GM23338 (cell line): ENCODE measurements at regions not wholly inside any gene's neighbourhood (a gene's known extent, or its start where the extent isn't known, plus 50 kb on each side); places are given as distances from the start of the nearest gene placed in this dataset.

Source experiments
- ATAC-seq: fragments of 200-7000 bp; cut with Tn5 transposase; 3 replicates; pipeline ENCODE4 v1.9.1; 2020
- DNase-seq: peaks from one replicate; pipeline ENCODE4 v3.0.0-alpha.2; 2015; ENCODE audit warnings: low spot score
- H2AFZ ChIP-seq: fragments of 200-600 bp; sonication (generic); 2 replicates; pipeline ENCODE4 v1.8.0; 2016; ENCODE audit warnings: antibody characterized with exemption, mild to moderate bottlenecking, moderate library complexity
- H3F3A ChIP-seq: fragments of 200-600 bp; sonication (generic); replicated peaks from 2 replicates; pipeline ENCODE4 v1.8.0; 2017; ENCODE audit warnings: antibody characterized with exemption, mixed run types, low read depth
- H3K27ac ChIP-seq: fragments of 200-600 bp; sonication (generic); 2 replicates; pipeline ENCODE4 v1.6.1; 2016; ENCODE audit warnings: low read depth
- H3K27me3 ChIP-seq: fragments of 200-600 bp; sonication (generic); 2 replicates; pipeline ENCODE4 v1.8.0; 2016; ENCODE audit warnings: mild to moderate bottlenecking, mixed run types, moderate library complexity; ENCODE audit not compliant: insufficient read depth
- H3K36me3 ChIP-seq: fragments of 200-600 bp; sonication (generic); 2 replicates; pipeline ENCODE4 v1.8.0; 2016; ENCODE audit warnings: mild to moderate bottlenecking; ENCODE audit not compliant: insufficient read depth
- H3K4me1 ChIP-seq: fragments of 200-600 bp; sonication (generic); 2 replicates; pipeline ENCODE4 v1.8.0; 2016; ENCODE audit warnings: mild to moderate bottlenecking, moderate library complexity; ENCODE audit not compliant: insufficient read depth
- H3K4me2 ChIP-seq: fragments of 200-600 bp; sonication (generic); 2 replicates; pipeline ENCODE4 v1.7.1; 2017; ENCODE audit warnings: mixed run types
- H3K4me3 ChIP-seq: fragments of 200-600 bp; sonication (generic); 2 replicates; pipeline ENCODE4 v1.6.1; 2016; ENCODE audit warnings: mixed run types
- H3K79me2 ChIP-seq: fragments of 200-600 bp; sonication (generic); replicated peaks from 2 replicates; pipeline ENCODE4 v1.8.0; 2017; ENCODE audit warnings: mild to moderate bottlenecking; ENCODE audit not compliant: insufficient read depth
- H3K9me2 ChIP-seq: fragments of 200-600 bp; sonication (generic); 2 replicates; pipeline ENCODE4 v1.8.0; 2017; ENCODE audit not compliant: insufficient read depth
- H4K20me1 ChIP-seq: fragments of 200-600 bp; sonication (generic); replicated peaks from 2 replicates; pipeline ENCODE4 v1.8.0; 2017; ENCODE audit warnings: mild to moderate bottlenecking; ENCODE audit not compliant: insufficient read depth
- H3K27ac Mint-ChIP-seq: 2 replicates; pipeline ENCODE4 v1.8.0; 2020; ENCODE audit warnings: inconsistent platforms, mild to moderate bottlenecking, moderate library complexity, mixed read lengths
- H3K27me3 Mint-ChIP-seq: 3 replicates; pipeline ENCODE4 v1.8.0; 2022; ENCODE audit warnings: low read depth, mild to moderate bottlenecking, moderate library complexity, mixed read lengths, inconsistent platforms; ENCODE audit not compliant: insufficient read depth, poor library complexity
- H3K36me3 Mint-ChIP-seq: 3 replicates; pipeline ENCODE4 v1.8.0; 2021; ENCODE audit warnings: low read depth, mild to moderate bottlenecking, inconsistent platforms, moderate library complexity, mixed read lengths
- H3K4me1 Mint-ChIP-seq: 3 replicates; pipeline ENCODE4 v1.8.0; 2020; ENCODE audit warnings: mild to moderate bottlenecking, inconsistent platforms, mixed read lengths
- H3K4me3 Mint-ChIP-seq: 3 replicates; pipeline ENCODE4 v1.8.0; 2021; ENCODE audit warnings: moderate library complexity, mild to moderate bottlenecking, inconsistent platforms, mixed read lengths
- H3K9me3 Mint-ChIP-seq: 3 replicates; pipeline ENCODE4 v1.8.0; 2020; ENCODE audit warnings: moderate library complexity, mild to moderate bottlenecking, inconsistent platforms, mixed read lengths
- CREB1 ChIP-seq: fragments of 250-450 bp; sonication (Bioruptor Pico); IDR thresholded peaks from 2 replicates; pipeline ENCODE4 v1.5.0; 2020; ENCODE audit warnings: low read depth, mild to moderate bottlenecking, moderate library complexity
- CTCF ChIP-seq, 2 experiments: fragments of 200-600 bp in 1 of 2; sonication (generic) in 1 of 2; conservative IDR thresholded peaks; 2 replicates each; pipeline versions ENCODE4 v1.5.1 to v1.6.1; 2016 to 2017; ENCODE audit warnings: antibody characterized with exemption in 2 of 2, low read depth in 2 of 2, mild to moderate bottlenecking in 2 of 2, moderate library complexity in 1 of 2
- ETS1 ChIP-seq: IDR thresholded peaks from 2 replicates; pipeline ENCODE4 v1.6.1; 2016; ENCODE audit warnings: antibody characterized with exemption
- EZH2 ChIP-seq: fragments of 200-600 bp; sonication (generic); IDR thresholded peaks from one replicate; pipeline ENCODE4 v1.8.0; 2017; ENCODE audit warnings: antibody characterized with exemption, mild to moderate bottlenecking, low read depth; ENCODE audit not compliant: unreplicated experiment
- EZH2phosphoT487 ChIP-seq: fragments of 200-600 bp; sonication (generic); IDR thresholded peaks from one replicate; pipeline ENCODE4 v1.8.1; 2018; ENCODE audit warnings: antibody characterized with exemption; ENCODE audit not compliant: unreplicated experiment
- JUNB ChIP-seq: IDR thresholded peaks from one replicate; pipeline ENCODE4 v1.6.1; 2016; ENCODE audit warnings: antibody characterized with exemption; ENCODE audit not compliant: unreplicated experiment
- NANOG ChIP-seq: IDR thresholded peaks from 2 replicates; pipeline ENCODE4 v1.6.1; 2016; ENCODE audit warnings: antibody characterized with exemption, borderline replicate concordance
- POLR2AphosphoS5 ChIP-seq: IDR thresholded peaks from 2 replicates; pipeline ENCODE4 v1.6.1; 2016; ENCODE audit warnings: antibody characterized with exemption, low read depth
- STAT1 ChIP-seq: IDR thresholded peaks from one replicate; pipeline ENCODE4 v1.6.1; 2016; ENCODE audit warnings: antibody characterized with exemption; ENCODE audit not compliant: unreplicated experiment
- ZNF114 ChIP-seq: fragments of 250-450 bp; sonication (Bioruptor Pico); IDR thresholded peaks from 2 replicates; pipeline ENCODE4 v1.5.0; 2020; ENCODE audit warnings: mild to moderate bottlenecking, moderate library complexity
- ZNF331 ChIP-seq: fragments of 250-450 bp; sonication (Bioruptor Pico); IDR thresholded peaks from 2 replicates; pipeline ENCODE4 v1.5.0; 2020; ENCODE audit warnings: low read depth, mild to moderate bottlenecking, moderate library complexity
- ZNF462 ChIP-seq: fragments of 250-450 bp; sonication (Bioruptor Pico); IDR thresholded peaks from 2 replicates; pipeline ENCODE4 v1.5.0; 2020; ENCODE audit warnings: mild to moderate bottlenecking, moderate library complexity

GRCh38 chr1:193763266-193763665 lies 576.9 kb upstream of the B3GALT2 start:
- Mint-ChIP-seq H3K36me3 (no peaks in the 10 kb centered on the region), H3K9me3 (no peaks in the 10 kb centered on the region), H3K4me1 (no peaks in the 10 kb centered on the region), H3K27me3 (no peaks in the 10 kb centered on the region), H3K4me3 (no peak overlapping the region), H3K27ac (no peak overlapping the region)
- H3F3A ChIP-seq = no peaks in the 10 kb centered on the region
- ATAC-seq = no peak
- no peaks in the 10 kb centered on the region for H3K27me3 ChIP-seq
- H2AFZ ChIP-seq = no peak overlapping the region
- no peak overlapping the region for H3K27ac ChIP-seq
- no peak for DNase-seq
- H3K79me2 ChIP-seq = no peaks in the 10 kb centered on the region
- no peaks in the 10 kb centered on the region for H3K9me2 ChIP-seq
- no peaks in the 10 kb centered on the region for H3K4me1 ChIP-seq
- H3K4me2 ChIP-seq = no peak overlapping the region
- no peak overlapping the region for H3K4me3 ChIP-seq
- H4K20me1 ChIP-seq = no peaks in the 10 kb centered on the region; the same call in 1 of the 2 replicates
- TF ChIP-seq POLR2AphosphoS5 = no peak
- no peak for TF ChIP-seq NANOG
- TF ChIP-seq EZH2phosphoT487 = no peak
- TF ChIP-seq EZH2 = no peak
- no peak for TF ChIP-seq JUNB
- no peak for TF ChIP-seq ZNF114 (CRISPR knock-in tag)
- TF ChIP-seq STAT1 = no peak
- no peak for TF ChIP-seq CTCF (conservative IDR thresholded peaks at IDR 0.05; ENCODE audit: low read depth in 2 of 2)
- no peak for TF ChIP-seq ETS1
- no peak for TF ChIP-seq CREB1 (CRISPR knock-in tag)
- TF ChIP-seq ZNF331 (CRISPR knock-in tag) = no peak
- no peak for TF ChIP-seq ZNF462
- H3K36me3 ChIP-seq = no peaks in the 10 kb centered on the region
